ENCODE measurements at regions not wholly inside any gene's neighbourhood (a gene's known extent, or its start where the extent isn't known, plus 50 kb on each side); places are given as distances from the start of the nearest gene placed in this dataset.

- no peak for DNase-seq
These were observed 118.1 kb downstream of the RPL22L1 start for GRCh38 chr3:170751899-170752293.

GRCh38 chr3:170751083-170751898 lies 118.7 kb downstream of the RPL22L1 start:
- no peak for DNase-seq

DNA sequence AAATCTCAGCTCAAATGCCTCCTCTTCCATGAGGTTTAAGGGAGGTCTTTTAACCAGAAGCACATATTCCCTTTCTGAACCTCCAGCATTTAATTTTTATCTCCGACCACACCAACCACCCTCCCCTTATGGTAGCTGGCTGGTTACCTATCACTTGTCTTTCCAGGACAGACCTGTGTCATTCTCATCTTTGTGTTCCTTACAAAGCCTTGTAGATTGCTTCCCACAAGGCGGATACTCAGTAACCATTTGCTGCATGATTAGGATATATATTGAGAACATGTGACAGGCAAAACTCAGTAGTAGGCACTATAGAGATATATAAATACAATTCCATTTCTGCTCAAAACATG lies 119.5 kb downstream of the RPL22L1 start:
- no peak for DNase-seq

DNA sequence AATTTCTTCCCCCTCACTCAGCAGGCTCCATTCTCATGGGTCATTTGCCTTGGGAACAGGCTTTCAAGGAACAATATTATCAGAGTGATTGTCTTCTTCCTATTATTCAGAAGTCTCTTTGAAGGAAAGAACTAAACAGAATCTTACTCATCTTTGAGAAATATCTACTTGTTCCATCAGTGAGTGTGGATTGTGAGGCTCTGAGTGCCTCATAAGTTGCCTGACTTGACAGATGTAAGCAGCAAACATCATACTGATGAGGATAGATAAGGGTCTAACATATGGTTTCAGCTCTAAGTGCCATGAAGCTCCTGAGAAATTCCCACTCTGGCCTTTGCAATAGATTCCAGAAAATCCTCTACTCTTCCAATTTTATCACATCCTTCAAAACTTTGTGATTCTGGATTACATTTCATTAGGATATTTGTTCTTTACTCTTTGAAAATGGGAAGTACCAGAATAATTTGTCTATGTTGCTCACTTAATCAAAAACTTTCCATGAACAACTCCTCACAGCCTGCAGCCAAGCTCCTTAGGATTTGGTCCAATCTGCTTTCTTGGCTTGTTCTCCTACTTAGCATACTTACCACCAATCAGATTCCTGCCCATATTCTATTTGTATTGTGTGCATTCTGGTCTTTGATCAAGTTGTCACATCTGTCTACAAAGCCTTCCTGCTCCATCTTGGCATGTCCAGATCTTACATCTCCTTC lies 120.1 kb downstream of the RPL22L1 start:
- DNase-seq: no peak

- no peak for DNase-seq
These were observed 120.8 kb downstream of the RPL22L1 start for GRCh38 chr3:170749185-170749584.

GRCh38 chr3:170746175-170746942 lies 123.6 kb downstream of the RPL22L1 start:
- no peak for DNase-seq

DNA sequence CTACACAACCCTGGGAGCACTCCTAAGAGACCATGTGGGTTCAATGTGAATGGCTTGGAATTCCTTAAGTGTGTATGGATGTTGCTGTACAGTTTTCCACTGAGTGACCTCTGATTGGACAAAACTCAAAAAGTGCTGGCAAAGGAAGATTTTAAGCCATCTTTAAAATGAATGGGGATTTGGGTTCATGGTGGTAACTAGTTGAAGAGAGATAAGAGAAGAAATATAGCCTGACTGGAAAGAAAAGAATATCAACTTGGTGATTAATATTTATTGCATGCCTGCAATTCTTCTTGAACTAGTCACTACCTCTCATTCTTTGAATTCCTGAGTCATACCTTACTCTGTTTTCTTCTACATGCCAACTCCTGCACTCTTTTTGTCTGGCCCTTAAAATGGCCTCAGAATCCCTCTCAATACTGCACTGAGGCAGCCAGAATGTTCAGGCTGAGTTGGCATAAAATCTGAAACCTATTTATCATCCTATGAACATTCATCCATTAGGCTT lies 124.7 kb downstream of the RPL22L1 start:
- DNase-seq: no peak

- DNase-seq: no peak
These were observed 128.1 kb downstream of the RPL22L1 start for GRCh38 chr3:170741756-170742529.

DNA sequence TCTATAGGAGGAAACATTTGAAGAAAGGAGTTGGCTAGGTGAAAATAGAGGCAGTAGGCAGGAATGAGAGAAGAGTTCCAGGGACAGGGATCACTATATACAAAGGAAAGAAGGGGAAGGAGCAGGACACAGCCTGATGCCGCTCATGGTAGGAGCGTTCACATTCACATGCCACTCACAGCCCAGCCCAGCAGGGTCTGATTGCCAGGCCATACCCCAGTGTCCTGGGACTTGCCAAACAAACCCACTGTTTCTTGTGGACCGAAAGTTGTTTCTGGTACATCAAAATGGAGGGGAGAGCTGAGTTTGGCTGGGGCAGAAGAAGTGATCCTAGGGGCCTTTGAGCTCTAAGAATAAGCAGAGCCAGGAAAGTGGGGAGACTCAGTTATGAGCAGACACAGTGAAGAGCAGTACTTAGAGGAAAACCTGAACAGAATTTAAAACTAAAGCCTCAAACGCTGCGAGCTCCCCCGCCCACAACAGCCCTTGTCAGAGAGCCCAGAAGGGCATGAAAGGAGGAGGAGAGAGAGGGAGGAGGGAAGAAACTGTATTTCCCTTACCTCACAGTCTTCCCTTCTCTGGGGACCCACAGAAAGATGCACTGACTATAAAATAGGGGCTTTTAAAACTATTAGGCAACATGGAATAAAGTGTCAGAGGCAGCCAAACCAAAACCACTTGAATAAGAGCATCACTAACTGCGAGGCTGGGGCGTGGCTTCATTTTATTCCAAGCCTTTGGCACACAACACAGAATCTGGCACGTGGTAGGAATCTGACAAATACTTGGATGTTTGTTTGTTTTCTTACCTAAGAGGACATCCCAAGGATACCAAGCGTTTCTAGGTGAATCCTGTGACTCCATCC lies 129.0 kb downstream of the RPL22L1 start:
- no peak for DNase-seq

GRCh38 chr3:170740285-170740684 lies 129.7 kb downstream of the RPL22L1 start:
- no peak for DNase-seq

DNA sequence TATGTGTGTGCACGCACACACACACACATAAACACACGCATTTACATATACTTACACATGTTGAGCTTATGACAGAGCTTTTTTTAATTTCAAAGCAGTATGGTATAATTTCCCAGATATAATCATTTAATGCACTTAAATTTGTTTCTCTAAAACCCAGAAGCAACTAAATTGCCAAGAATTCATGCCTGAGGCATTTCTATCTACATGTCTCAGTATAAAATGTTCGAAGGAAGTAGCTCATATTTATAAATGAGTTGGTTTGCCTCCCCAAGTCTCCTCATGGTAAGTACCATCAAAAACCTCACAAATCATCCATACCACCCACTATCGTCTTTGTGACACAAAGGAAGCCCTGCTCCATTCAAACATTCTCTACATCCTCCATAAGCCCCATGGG lies 130.6 kb downstream of the RPL22L1 start:
- no peak for DNase-seq

- DNase-seq: no peak
These were observed 131.2 kb downstream of the RPL22L1 start for GRCh38 chr3:170738766-170739165.

GRCh38 chr3:170737498-170738162 lies 132.4 kb downstream of the RPL22L1 start:
- no peak for DNase-seq

DNA sequence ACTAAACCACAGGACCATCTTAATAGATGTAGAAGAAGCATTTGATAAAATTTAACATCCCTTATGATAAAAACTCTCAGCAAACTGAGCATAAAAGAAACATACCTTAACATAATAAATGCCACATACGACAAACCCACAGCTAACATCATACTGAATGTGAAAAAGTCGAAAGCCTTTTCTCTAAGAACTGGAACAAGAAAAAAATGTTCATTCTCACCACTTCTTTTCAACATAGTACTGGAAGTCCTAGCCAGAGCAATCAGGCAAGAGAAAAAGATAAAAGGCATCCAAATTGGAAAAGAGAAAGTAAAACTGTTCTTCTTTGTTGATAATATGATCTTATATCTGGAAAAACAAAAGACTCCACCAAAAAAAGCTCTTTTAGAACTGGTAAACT lies 134.2 kb downstream of the RPL22L1 start:
- DNase-seq: no peak

DNA sequence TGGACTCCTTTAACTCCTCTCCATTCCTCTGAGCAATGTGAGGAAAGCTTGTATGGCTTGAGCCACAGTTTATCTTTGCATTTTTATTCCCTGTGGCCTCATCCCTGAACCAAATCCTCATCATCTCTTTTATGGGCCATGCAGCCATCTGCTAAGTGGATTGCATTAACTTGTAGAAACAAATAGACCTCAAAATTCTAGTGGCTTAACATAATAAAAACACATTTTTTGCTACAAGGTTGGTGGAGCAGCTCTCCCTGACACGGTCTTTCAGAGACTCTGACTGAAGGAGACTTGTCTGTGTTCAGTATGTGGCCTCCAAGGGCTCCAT lies 135.3 kb downstream of the RPL22L1 start:
- DNase-seq: no peak

- no peak for DNase-seq
These were observed 135.8 kb downstream of the RPL22L1 start for GRCh38 chr3:170734043-170734734.

DNA sequence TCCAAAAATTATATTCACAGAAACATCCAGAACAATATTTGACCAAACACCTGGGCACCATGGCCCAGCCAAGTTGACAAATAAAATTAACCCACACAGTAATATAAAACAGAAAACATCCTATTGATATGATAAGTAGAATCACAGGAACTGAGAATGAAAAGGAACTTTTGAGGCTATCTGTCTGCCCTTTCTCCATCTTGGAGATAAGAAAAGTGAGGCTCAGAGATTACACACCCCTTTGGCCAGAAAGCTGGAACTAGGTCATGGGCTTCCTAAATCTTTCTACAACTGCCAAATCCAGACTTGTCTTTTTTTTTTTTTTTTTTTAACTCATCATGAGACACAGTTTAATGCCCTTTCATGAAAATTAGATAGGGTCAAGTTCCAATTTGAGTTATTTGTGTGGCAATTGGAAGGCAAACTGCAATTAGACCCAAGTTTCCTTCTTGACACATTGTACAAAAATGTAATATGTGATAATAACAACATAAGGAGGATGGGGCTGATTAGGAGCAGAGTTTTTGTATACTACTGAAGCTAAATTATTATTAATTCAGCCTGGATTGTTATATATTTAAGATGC lies 137.2 kb downstream of the RPL22L1 start:
- DNase-seq: no peak

DNA sequence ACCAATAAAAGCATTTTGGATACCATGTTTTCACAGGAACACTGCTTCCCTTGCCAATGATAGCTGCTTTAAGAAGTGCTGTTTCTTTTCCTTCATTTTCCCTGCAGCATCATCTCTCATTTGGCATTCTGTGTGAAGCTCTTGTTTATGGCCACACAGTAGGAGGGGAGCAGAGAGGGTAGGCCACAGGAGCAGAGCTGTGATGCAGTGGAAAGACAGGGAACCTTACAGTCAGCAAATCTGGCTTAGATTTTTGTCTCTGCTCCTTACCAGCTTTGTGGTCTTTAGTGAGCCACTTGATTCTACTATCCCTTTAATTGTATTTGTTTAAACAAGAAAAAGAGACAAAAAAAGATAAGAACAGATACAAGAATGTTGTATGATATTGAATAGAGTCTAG lies 138.7 kb downstream of the RPL22L1 start:
- no peak for DNase-seq

GRCh38 chr3:170730071-170730812 lies 139.8 kb downstream of the RPL22L1 start:
- DNase-seq: no peak

GRCh38 chr3:170728181-170728580 lies 141.8 kb downstream of the RPL22L1 start:
- DNase-seq: no peak

Data from NCI-H2081 treated with DMSO at 0.1 percent for 48 hours (cell line).